Ovary (tissue), 7 donors: ENCODE measurements at regions not wholly inside any gene's neighbourhood (a gene's known extent, or its start where the extent isn't known, plus 50 kb on each side); places are given as distances from the start of the nearest gene placed in this dataset.
"Not testable (repeated sequence)": the region's sequence is repeated elsewhere in the genome, so short reads cannot be mapped to it uniquely, and the experiment has no call there.

Experiments
- DNase-seq, 5 donors: peaks; one replicate each; pipeline ENCODE4 v3.0.0-alpha.2; 2019 to 2020
- H3K27ac ChIP-seq, 2 donors: fragments of 200-600 bp; one replicate each; pipeline versions ENCODE4 v1.5.1 to v1.8.0; 2019 to 2022
- H3K27me3 ChIP-seq: fragments of 200-600 bp; one replicate; pipeline ENCODE4 v1.8.0; 2022
- H3K36me3 ChIP-seq: fragments of 200-600 bp; sonication (generic); one replicate; pipeline ENCODE4 v1.5.1; 2019
- H3K4me1 ChIP-seq: one replicate; pipeline ENCODE4 v1.8.1; 2013; ENCODE audit warnings: mild to moderate bottlenecking, moderate library complexity; ENCODE audit not compliant: insufficient read depth
- H3K4me3 ChIP-seq: fragments of 200-600 bp; sonication (generic); one replicate; pipeline ENCODE4 v1.5.1; 2017
- H3K9me3 ChIP-seq, 2 donors: fragments of 200-600 bp in 1 of 2; sonication (generic) in 1 of 2; one replicate each; pipeline versions ENCODE4 v1.5.1 to v1.8.1; 2013 to 2019; ENCODE audit warnings: mild to moderate bottlenecking in 1 of 2, moderate library complexity in 1 of 2
- CTCF ChIP-seq, 3 donors: fragments of 450-650 bp in 2 of 3; fragments of 200-600 bp in 1 of 3; IDR thresholded peaks; one replicate each; pipeline versions ENCODE4 v1.5.1 to v1.8.0; 2016 to 2022; ENCODE audit warnings: antibody characterized with exemption in 3 of 3, mild to moderate bottlenecking in 1 of 3
- EP300 ChIP-seq: sonication (generic); formaldehyde crosslinking; IDR thresholded peaks from one replicate; pipeline ENCODE4 v1.6.1; 2017; ENCODE audit warnings: antibody characterized with exemption
- POLR2A ChIP-seq: fragments of 450-650 bp; IDR thresholded peaks from one replicate; pipeline ENCODE4 v1.6.1; 2017; ENCODE audit warnings: antibody characterized with exemption, mild to moderate bottlenecking, moderate library complexity
- WGBS, 3 donors: extraction: QIAGEN DNeasy Blood & Tissue Kit in 1 of 3; methylation state at CpG; one replicate each; pipeline versions ENCODE4 v1.1.5 to v1.1.7; 2013 to 2017; 5-methylcytosine and 5-hydroxymethylcytosine counted together
- intact Hi-C, 4 donors: fragments of 100-400 bp; cut with DNase I; formaldehyde crosslinking; loops; one replicate each; pipeline versions ENCODE4 v1.11.0 to v1.15.1; 2022 to 2023
- donor health status: DM: no; HTN: no; CAD: no; lungs with moderate emphysema.
- donor health status: DM: no; HTN: no; CAD: no.
- donor health status: Bipolar disorder and iron deficiency.
- donor health status: DM: no; HTN: no; CAD: no.
- donor health status: DM: yes; HTN: yes; CAD: no.

- Histone ChIP-seq H3K27ac (no peak overlapping the region), H3K27me3 (no peaks in the 10 kb centered on the region), H3K4me3 (no peak overlapping the region), H3K9me3 (peaks cover 0 to 6% of the 10 kb centered on the region in 2 donors), H3K4me1 (no peaks in the 10 kb centered on the region), H3K36me3 (no peaks in the 10 kb centered on the region)
- peak in 2 of 5 donors; percentile 17 to 18 for DNase-seq
- intact Hi-C loops: no loop called here
- 55 to 74% (median 70%) methylated on average over 66 to 78 of the region's 80 CpGs for WGBS, 3 donors
- TF ChIP-seq EP300: no peak
- TF ChIP-seq CTCF (IDR thresholded peaks at IDR 0.05): no peak
- TF ChIP-seq POLR2A: no peak
These were observed 246.9 kb downstream of the GOLGA6L6 start for GRCh38 chr15:20294651-20295237.

DNA sequence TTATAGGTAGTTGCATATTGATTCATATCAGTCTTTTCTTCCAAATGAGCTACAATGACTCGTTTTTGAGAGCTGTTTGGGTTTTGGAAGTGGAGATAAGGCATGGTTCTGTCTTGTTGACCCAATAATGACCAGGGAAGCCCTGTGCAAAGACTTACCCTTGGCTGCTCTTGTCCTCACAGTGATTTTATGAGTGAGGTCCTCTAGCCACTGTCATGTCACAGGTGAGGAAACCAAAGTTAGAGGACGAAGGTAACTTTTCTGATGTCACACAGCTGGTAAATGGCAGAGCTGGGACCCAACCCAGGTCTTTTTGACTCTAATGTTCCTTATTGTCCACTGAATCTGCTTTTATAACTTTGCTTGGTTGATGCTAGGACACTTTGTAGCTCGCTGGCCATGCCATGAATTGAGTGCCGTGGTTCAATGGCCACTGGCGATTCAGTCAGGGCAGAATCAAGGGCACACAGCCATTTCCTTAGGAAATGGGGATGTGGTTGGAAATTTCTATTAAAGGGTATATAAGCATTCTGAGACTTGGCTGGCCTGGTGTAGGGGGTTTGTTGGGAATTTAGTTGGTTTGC is 249.1 kb downstream of the GOLGA6L6 start:
- WGBS, 3 donors: 48 to 57% (median 53%) methylated on average over 5 of the region's 5 CpGs
- H3K4me3 ChIP-seq, H3K27me3 ChIP-seq, intact Hi-C loops, H3K36me3 ChIP-seq, H3K9me3 ChIP-seq, H3K27ac ChIP-seq, H3K4me1 ChIP-seq: not testable (repeated sequence)
- peak in 1 of 5 donors; percentile 2 for DNase-seq

- DNase-seq: peak in 1 of 5 donors; percentile 3
- H3K27me3 ChIP-seq, H3K27ac ChIP-seq, H3K36me3 ChIP-seq, H3K4me3 ChIP-seq, H3K9me3 ChIP-seq, H3K4me1 ChIP-seq, intact Hi-C loops: not testable (repeated sequence)
- WGBS, 3 donors: 72 to 79% (median 72%) methylated on average over 7 of the region's 7 CpGs
These were observed 250.0 kb downstream of the GOLGA6L6 start for GRCh38 chr15:20291616-20292015.

GRCh38 chr15:20290606-20291005 is 251.0 kb downstream of the GOLGA6L6 start:
- H3K36me3 ChIP-seq, H3K27ac ChIP-seq, H3K4me3 ChIP-seq, H3K4me1 ChIP-seq, H3K9me3 ChIP-seq, intact Hi-C loops, H3K27me3 ChIP-seq: not testable (repeated sequence)
- WGBS, 3 donors: 78 to 85% (median 82%) methylated on average over 11 of the region's 11 CpGs
- DNase-seq: peak in 1 of 5 donors; percentile 4

GRCh38 chr15:20289538-20290103 is 252.0 kb downstream of the GOLGA6L6 start:
- peak in 1 of 5 donors; percentile 6 for DNase-seq

DNA sequence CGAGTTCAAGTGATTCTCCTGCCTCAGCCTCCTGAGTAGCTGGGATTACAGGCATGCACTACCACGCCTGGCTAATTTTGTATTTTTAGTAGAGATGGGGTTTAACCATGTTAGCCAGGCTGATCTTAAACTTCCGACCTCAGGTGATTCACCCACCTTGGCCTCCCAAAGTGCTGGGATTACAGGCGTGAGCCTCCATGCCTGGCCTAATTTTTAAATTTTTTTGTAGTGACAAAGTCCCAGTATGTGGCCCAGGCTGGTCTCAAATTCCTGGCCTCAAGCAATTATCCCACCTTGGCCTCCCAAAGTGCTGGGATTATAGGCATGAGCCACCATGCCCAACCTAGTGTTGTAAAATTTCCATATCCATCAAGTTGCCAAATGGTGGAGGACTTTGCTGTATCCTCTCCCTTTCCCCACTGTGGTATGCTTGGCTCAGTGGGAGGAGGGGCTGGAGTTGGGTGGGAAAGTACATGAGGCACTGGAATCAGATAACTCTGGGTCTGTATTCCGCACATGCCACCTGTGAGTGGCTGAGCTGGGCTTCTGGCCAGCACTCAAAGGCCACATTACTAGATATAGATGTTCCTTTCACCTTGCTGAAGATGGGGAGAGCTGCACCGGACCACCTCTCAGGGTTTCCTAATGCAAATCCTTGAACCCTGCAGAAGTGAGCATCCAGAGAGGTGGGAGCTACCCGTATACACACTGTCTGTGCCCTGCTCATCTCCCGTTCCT is 252.6 kb downstream of the GOLGA6L6 start:
- H3K9me3 ChIP-seq, H3K4me1 ChIP-seq, H3K36me3 ChIP-seq, H3K27me3 ChIP-seq, intact Hi-C loops, H3K4me3 ChIP-seq, H3K27ac ChIP-seq: not testable (repeated sequence)
- WGBS, 3 donors: 71 to 73% (median 73%) methylated on average over 8 of the region's 8 CpGs
- peak in 1 of 5 donors; percentile 4 for DNase-seq

More at GRCh38 chr15:20289538-20290103, 252.0 kb downstream of the GOLGA6L6 start:
- H3K36me3 ChIP-seq, H3K4me3 ChIP-seq, H3K4me1 ChIP-seq, intact Hi-C loops, H3K27me3 ChIP-seq, H3K9me3 ChIP-seq, H3K27ac ChIP-seq: not testable (repeated sequence)
- 56 to 70% (median 63%) methylated on average over 4 of the region's 4 CpGs for WGBS, 3 donors

- H3K9me3 ChIP-seq, H3K36me3 ChIP-seq, H3K27ac ChIP-seq, H3K27me3 ChIP-seq, intact Hi-C loops, DNase-seq, H3K4me1 ChIP-seq, H3K4me3 ChIP-seq: not testable (repeated sequence)
- WGBS, 3 donors: 49 to 54% (median 52%) methylated on average over 2 of the region's 2 CpGs
These were observed 255.0 kb downstream of the GOLGA6L6 start for GRCh38 chr15:20286559-20286958.

- H3K27me3 ChIP-seq, H3K27ac ChIP-seq, H3K9me3 ChIP-seq, intact Hi-C loops, H3K36me3 ChIP-seq, H3K4me3 ChIP-seq, H3K4me1 ChIP-seq: not testable (repeated sequence)
- WGBS, 3 donors: 44 to 58% (median 46%) methylated on average over 5 of the region's 5 CpGs
- DNase-seq: peak in 1 of 5 donors; percentile 7
These were observed 255.8 kb downstream of the GOLGA6L6 start for GRCh38 chr15:20285696-20286300.

GRCh38 chr15:20284891-20285535 is 256.6 kb downstream of the GOLGA6L6 start:
- 43 to 52% (median 45%) methylated on average over 3 of the region's 3 CpGs for WGBS, 3 donors
- H3K4me3 ChIP-seq, intact Hi-C loops, H3K9me3 ChIP-seq, H3K27me3 ChIP-seq, H3K27ac ChIP-seq, H3K4me1 ChIP-seq, H3K36me3 ChIP-seq: not testable (repeated sequence)
- DNase-seq: peak in 1 of 5 donors; percentile 2

DNA sequence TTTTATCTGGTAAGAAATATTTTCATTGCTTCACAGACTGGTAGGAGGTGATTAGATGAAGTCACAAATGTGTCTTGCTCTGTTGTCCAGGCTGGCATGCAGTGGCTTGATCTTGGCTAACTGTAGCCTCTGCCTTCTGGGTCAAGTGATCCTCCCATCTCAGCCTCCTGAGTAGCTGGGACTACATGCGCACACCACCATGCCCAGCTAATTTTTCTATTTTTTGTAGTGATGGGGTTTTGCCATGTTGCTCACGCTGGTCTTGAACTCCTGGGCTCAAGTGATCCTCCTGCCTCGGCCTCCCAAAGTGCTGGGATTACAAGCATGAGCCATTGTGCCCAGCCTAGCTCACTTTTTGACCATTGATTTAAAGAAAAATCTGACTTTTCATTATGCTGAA is 257.9 kb downstream of the GOLGA6L6 start:
- DNase-seq: not testable (repeated sequence)
- WGBS, 3 donors: 53 to 58% (median 57%) methylated on average over 3 of the region's 3 CpGs

More for the DNA sequence above, 257.9 kb downstream of the GOLGA6L6 start:
- intact Hi-C loops, H3K36me3 ChIP-seq, H3K4me1 ChIP-seq, H3K4me3 ChIP-seq, H3K27me3 ChIP-seq, H3K9me3 ChIP-seq, H3K27ac ChIP-seq: not testable (repeated sequence)
